HG03460 (cell line): ENCODE measurements at regions not wholly inside any gene's neighbourhood (a gene's known extent, or its start where the extent isn't known, plus 50 kb on each side); places are given as distances from the start of the nearest gene placed in this dataset.

Experiments
- ATAC-seq: cut with Tn5 transposase; IDR thresholded peaks from one replicate; pipeline ENCODE4 v1.9.1; 2021; ENCODE audit not compliant: unreplicated experiment

DNA sequence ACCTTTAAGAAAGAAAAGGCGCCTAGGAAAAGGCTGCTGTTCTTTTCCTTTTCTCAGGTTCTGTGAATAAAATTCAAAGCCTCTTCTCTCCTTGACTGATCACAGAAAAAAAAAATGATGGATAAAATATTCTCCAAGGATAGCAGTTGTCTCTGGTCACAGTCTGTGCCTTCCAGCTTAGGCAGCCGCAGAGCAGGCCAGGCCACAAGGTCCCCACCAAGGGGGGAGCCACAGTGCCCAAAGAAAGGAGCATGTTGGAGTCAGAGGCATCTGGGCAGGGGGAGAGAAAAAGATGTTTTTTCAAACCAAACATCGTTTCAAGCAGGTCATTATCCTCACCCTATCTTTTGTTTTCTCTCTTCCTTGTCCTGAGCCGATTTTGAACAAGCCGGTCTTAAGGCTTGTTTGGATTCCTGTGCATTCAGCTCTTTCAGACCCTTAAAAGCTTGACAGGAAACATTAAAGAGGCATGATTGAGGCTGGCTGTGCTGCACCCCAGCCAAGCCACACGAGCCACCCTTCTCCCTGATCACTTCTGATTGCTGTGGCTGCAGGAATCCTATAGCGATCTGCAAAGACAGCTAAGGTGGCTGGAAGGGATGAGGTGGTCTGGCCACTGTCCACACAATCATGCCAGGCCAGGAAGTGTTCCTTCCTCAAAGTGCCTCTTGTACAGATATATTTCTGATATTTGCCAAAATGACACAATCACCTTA is 284.6 kb upstream of the TLE4 start:
- no peak for ATAC-seq

DNA sequence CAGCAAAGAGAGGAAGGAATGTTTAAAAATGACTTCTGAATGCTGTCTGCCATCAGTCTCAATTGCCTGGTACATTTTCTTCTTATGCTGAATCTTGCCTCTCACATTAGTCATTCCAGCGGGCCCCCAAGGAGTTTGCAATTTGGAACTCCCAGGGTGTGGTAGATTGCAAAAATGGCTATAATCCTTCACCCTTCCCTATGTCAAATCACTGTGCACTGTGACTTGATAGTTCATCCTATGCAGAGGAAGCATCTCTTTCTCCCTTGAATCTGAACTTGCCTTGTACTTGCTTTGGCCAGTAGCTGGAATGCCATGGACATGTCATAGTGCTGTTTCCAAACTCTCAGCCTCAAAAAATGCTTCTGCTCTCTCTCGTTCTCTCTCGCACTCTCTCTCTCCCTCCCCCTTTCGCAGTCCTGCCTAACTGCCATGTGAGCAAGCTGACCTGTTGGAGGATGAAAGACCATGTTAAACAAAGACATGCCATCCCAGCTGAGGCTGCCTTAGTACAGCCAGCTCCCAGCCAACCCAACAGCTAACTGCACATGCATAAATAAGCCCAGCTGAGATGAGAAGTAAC is 284.0 kb upstream of the TLE4 start:
- ATAC-seq = no peak

DNA sequence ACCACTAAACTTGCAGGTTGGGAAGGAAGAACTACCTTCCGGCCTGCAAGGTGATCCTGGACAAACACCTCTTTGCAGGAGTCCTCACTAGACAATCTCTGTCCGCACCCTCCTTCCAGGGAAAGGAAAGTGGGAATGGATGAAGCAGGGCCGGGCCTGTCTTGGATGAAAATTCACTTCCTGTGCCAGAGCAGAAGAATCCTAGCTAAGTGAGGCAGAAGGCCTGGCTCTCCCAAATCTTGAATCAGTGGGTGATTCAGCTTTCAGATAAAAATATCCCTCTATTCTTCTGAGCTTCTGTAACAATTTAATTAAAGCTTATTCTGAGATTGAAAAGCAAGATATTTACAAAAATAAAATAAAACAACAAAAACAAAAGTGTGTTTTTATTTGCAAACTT is 281.9 kb upstream of the TLE4 start:
- ATAC-seq = no peak

DNA sequence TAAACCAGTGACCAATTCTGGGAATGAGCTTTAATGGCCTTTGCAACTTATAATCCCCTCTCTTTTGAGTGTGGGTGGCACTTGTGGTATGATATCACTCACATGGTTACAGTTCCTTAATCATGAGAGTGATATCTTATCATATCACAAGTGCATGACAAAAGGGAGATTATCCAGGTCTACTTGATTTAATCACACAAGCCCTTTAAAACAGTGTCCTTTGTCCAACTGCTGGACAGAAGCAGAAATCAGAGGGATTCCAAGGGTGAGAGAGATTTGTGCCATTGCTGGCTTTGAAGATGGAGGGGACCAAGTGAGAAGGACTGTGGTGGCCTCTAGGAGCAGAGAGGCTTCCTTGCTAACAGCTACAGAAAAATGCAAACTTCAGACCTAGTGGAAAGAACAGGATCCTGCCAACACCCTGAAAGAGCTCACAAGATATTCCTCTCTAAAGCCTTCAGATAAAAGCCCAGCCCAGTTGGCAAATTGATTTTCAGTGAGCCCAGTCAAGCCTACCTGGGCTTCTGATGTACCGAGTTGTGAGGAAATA is 279.0 kb upstream of the TLE4 start:
- ATAC-seq = no peak

DNA sequence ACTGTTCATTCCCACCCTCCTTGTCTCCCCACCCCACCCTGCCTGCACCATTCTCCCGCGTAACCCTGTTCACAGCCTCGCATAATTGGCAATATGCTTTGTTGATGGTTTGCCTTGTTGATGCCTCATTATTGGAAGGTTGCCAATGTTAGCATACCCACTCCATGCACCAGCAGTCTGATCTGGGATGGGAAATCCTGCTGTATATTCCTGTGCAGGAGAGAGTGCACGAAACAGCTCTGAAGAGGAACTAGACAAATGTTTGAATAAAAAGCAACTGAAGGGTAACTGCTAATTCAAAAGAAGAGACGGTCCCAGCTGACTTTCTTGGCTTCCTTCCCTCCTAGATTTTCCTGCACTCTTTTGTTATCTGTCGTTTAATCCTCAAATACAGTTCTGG is 271.7 kb upstream of the TLE4 start:
- no peak for ATAC-seq

DNA sequence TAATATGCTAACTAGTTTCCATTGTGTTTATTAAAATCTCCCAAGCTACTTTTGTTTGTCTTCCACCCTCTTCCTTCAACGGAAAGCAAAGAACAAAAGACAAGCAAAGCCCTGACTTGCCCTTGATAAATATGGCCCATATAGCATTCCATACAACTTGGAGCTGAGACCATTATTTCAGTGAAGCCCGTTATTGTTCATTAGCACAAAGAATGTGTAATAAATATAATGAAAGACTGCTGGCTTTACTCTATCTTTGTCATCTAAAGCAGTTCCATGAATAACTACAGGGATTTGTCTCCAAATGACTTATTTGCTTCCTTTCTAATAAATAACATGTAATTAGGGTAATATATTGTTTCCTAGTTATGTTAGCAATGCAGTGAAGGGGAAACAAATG is 270.7 kb upstream of the TLE4 start:
- no peak for ATAC-seq

DNA sequence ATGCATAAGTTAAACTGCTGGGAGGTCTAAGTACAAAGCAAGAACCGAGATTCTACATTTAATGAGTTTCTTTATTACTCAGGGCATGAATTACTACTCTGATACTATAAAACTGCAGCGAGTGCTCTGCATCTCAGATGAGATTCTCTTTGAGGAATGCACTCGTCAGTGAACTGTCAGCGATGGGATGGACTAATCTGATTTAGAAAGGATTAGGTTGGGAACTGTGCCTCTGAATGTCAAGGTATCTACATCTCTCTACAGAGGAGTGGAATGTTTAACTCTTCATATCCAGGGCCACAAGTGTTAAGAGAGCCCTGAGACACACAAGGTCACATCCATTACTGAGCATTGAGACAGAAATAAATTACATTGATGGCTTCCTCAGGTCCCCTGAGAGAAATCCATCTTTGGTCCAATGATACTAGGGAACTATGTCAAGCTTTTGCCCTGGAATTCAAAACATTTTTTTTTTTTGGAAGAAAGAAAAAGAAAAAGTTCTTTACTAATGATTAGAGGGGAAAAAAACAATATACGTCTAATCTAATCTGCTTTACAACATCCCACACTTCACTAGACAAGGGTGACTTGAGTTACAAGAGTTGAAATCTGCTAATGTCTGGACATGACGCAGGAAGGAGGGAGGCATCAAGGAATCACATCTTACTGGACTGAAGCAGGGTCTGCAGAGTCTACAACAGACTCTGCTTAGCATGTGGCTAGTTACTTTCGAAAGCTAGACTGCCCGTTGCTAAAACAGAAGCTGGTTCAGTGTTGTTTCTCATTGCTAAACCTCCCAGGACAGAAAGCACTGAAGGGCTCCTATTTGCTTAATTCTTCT is 270.0 kb upstream of the TLE4 start:
- no peak for ATAC-seq

DNA sequence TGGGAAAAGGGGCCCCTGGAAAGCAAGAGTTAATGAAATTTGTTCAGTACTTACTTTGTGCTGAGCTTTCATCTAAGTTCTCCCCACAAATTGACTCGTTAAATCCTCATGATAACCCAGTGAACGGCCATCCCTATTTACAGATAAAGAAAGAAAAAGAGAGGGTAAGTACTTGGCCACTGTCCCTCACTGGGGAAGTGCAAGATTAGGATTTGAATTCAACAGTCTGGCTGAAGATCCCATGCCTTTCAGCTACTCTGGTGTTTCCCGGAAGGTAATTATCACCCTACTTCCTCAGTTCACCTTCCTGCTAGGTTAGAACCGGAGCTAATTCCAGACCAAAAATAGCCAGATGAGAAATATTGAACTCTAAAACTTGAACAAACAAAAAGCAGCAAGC is 269.2 kb upstream of the TLE4 start:
- no peak for ATAC-seq

DNA sequence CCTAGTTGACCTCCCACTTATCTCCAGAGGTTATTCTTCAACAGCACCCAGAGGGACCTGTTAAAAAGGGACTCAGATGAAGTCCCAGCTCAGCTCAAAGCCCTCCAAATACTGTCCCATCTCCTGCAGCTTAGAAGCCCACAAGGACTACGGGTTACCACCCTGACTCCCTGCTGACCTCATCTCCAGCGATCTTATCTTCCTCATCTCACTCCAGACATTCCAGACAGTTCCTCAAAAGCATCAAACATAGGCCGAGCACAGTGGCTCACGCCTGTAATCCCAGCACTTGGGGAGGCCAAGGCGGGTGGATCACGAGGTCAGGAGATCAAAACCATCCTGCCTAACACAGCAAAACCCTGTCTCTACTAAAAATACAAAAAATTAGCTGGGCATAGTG is 263.8 kb upstream of the TLE4 start:
- ATAC-seq = no peak

DNA sequence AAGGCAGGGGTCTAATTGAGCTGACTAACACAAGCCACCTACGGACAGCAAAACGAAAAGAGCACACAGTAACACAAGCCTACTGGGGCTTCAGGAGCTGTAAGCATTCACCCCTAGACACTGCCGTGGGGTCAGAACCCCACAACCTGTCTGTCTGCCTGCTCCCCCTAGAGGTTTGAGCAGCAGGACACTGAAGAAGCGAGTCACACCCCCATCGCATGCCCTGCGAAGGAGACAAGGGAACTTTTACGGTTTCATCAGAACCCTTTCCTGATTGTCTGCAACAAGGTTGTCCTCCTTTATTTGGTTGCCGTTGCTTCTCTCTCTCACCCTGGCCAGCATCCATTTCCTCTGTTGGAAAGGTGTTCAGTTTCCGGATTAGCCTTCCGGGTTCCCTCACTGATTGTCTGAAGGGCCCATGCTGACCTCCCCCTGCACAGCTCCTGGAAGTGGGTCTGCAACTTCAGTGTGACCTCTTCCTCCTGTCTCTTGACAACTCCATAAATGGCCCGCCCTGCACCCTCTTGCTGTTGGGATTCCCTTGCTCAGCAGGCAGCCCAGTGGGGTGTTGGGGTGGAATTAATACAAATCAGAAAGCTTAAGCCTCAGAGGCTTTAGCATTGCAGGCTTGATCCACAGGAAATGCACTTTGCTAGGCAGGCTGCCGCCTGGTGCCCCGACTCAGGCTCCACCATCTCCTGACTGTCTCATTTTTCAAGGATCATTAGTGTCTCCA is 258.9 kb upstream of the TLE4 start:
- no peak for ATAC-seq

DNA sequence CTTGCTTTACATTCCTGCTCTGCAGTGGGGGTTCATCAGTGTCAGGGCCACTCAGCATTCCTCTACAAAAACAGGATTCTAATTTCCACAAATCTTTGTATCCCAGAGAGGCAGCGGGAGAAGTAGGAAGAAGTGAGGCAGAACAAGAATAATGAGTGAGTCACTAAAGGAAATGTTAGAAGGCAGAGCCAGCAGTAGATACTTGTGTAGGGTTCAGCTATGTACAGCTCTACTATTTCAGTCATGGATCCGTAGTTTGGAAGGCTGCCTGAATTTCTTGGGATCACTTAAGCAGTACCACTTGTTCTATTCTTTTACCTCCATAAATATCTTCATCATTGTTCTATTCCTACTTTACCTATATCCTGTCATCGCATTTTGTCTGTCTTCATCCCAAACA is 246.3 kb upstream of the TLE4 start:
- no peak for ATAC-seq

DNA sequence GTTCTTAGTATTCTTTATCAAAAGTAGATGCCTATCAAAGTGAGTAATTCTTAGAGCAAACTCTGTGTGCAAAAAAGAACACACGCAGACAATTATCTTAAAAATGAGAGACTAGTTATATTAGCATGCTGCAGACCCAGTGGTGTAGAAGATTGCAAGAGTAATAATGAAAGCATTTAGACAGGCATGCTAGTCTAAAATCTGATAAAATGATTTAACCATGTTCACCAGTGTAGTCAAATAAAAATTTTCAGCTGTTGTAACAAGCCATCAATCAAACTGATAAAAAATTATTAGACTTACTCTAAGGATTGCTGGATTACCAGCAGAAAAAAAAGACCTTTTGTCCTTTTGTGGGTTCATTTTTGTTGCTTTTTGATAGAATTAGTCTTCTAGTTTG is 241.9 kb upstream of the TLE4 start:
- ATAC-seq = no peak

DNA sequence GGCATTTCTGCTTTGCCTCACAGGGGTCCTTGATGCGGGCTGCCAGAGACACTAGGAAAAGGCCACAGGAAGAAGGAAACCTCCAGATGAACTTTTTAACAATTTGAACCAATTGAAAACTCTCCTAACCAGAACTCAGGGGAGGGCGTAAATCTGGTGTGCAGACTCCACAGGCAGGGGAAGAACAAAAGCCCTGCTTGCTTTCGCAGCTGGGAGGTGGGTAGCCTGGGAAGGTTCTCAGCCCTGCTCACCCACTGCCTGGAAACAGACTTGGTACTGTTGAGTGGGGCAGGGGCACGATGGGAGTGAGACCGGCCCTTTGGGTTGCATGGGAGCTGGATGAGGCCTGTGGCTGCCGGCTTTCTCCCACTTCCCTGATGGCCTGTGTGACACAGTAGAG is 237.8 kb upstream of the TLE4 start:
- no peak for ATAC-seq

DNA sequence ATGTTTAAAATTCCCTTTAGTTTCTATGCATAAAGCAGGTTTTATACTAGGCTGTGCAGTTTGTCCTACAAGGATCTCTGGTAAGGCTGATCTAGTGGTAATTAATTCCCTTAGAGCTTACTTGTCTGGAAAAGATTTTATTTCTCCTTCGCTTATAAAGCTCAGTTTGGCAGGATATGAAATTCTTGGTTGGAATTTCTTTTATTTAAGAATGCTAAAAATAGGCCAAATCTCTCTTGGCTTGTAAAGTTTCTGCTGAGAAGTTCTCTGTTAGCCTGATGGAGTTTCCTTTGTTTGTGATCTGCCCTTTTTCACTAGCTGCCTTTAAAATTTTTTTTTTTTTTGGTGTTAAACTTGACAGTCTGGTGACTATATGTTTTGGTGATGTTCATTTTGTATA is 237.1 kb upstream of the TLE4 start:
- no peak for ATAC-seq

DNA sequence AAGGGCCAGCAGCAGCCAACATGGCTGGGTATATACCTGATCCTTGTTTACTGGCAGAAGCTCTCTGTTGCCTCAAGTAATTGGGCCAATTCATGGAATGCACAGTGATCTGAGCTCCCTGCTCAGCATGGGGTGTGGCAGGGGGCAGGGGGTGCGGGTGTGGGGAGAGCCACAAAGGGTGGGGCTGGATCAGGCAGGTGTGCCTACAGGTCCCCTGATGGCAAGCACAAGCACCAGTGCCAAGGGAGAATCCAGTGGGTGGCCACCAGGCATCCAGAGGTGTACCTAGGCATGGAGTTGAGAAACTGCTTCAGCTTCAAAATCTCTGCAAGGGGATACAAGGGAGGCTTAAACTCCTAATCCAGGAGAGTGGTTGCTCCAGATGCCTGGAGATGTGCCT is 235.8 kb upstream of the TLE4 start:
- ATAC-seq = no peak

DNA sequence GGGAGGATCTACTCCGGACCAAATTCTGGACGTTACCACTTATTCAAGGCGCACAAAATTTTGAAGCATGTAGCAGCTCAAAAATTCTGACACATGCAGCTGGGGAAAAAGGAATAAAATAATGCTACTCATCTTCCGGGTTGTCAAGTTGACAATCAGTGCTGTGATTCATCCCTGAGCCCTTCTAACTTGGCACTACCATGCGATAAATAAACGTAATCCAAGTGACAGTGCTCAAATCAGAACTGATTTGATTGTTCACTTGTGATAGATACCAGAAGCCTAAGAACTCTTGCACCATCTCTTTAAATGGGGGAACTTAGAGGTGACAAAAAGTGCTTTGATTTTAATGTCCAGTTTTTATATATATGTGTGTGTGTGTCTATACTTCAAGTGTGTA is 230.2 kb upstream of the TLE4 start:
- no peak for ATAC-seq

DNA sequence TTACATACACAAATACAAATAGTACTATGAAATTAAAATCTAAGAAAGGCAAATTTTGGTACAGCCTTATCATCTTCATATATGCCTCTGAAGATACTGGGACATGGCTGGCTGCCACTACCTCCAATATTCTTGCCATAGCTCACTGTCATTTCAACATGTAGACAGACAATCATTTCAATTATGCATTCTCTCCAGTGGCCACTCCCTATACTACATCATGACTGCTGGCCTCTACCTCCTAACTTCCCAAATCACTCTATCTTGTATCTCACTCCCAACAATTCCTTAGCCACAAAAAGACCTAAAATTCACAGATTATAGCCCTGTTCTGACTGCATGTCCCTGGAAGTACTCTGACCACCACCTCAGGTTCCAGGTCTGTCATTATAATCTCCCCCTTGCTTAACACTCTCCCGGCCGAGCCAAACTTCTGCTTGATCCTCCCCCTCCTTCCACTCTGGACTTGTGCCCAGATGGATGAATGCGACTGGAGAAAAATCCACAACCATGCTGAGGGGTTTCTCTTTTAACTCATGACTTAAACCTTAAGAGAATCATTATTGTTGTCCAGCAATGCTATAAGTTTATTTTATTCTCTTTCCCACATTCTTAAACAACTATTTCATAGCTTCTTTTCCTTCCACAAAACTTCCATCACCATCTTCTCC is 225.3 kb upstream of the TLE4 start:
- ATAC-seq = no peak

DNA sequence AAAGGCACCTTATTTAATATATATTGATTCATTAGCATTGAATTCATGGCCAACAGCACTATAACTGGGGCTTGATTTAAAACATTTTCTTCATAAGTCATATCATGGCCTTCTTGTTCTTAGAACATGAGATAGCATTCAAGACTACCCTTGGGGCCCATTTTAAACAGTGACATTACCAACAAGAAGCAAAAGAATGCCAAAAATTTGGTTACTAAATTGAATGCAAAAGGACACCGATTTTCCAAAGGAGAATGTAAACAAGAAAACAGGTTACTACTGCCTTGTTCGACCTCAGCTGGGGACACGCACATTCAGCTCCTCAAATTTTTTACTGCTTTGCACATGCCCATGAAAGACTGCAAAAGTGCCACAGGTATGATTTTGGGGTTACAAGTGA is 219.4 kb upstream of the TLE4 start:
- no peak for ATAC-seq

DNA sequence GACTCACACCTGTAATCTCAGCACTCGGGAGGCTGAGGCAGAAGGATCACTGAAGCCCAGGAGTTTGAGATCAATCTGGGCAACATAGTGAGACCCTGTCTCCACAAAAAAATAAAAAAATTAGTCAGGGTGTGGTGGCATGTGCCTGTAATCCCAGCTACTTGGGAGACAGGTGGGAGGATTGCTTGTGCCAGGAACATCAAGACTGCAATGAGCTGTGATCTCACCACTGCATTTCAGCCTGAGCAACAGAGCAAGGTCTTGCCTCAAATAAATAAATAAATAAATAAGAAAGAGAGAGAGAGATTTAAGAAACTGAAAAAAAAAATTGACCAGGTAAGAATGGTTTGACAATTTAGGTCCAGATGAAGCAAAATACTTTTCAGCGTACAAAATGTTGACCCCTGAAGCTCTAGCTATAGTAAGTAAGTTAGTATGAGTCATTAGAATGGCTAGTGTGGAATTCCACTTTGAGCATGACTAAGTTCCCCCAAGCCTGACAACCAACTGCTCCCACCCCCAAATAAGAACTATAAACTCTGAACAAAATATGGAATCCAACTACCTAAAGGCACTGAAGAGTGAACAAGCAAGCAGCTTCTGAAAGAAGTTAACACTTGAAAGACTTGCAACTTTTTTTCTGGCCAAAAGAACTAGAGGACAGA is 217.8 kb upstream of the TLE4 start:
- ATAC-seq = no peak

DNA sequence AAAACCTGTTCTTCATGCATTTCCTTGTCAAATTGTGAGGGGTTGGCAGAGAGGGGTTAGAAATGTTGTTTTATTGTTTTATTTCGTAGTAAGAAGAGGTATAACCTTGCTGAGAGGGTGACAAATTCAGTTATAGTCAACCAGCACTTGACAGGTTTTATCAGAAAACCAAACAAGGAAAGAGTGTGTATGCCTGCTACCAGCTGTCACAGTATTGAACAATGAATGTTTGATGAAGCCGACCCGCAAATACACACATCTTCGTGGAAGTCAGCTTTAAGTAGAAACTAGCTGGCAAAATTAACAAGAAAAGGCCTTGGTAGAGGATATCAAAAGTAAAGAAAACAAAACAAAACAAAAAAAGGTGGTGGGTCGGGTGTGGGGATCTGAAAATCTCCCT is 214.6 kb upstream of the TLE4 start:
- ATAC-seq = no peak
